ENCODE measurements at regions not wholly inside any gene's neighbourhood (a gene's known extent, or its start where the extent isn't known, plus 50 kb on each side); places are given as distances from the start of the nearest gene placed in this dataset.
"Not testable (repeated sequence)": the region's sequence is repeated elsewhere in the genome, so short reads cannot be mapped to it uniquely, and the experiment has no call there.

- no peak for DNase-seq
These were observed 50.9 kb upstream of the PTPDC1 start for GRCh38 chr9:94033383-94033782.

- no peak for DNase-seq
These were observed 52.3 kb upstream of the PTPDC1 start for GRCh38 chr9:94031946-94032345.

DNA sequence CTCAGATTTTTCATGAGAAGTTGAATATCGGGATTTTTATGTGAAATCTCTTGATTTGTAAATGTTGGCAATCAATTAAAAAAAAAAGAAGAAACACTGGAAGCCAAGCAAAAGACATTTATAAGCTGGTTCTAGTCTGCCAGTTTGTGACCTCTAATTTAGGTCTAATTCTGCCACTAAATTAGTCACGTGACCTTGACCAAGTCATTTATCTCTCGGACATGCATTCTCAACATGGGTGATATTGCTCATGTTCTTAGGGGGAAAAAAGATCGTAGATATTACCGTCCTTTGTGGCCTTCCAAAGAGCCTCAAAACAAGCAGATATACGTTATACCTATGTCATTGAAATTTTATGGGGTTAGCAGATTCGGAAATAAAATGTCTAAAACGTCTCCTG, 52.9 kb upstream of the PTPDC1 start:
- DNase-seq = no peak

DNA sequence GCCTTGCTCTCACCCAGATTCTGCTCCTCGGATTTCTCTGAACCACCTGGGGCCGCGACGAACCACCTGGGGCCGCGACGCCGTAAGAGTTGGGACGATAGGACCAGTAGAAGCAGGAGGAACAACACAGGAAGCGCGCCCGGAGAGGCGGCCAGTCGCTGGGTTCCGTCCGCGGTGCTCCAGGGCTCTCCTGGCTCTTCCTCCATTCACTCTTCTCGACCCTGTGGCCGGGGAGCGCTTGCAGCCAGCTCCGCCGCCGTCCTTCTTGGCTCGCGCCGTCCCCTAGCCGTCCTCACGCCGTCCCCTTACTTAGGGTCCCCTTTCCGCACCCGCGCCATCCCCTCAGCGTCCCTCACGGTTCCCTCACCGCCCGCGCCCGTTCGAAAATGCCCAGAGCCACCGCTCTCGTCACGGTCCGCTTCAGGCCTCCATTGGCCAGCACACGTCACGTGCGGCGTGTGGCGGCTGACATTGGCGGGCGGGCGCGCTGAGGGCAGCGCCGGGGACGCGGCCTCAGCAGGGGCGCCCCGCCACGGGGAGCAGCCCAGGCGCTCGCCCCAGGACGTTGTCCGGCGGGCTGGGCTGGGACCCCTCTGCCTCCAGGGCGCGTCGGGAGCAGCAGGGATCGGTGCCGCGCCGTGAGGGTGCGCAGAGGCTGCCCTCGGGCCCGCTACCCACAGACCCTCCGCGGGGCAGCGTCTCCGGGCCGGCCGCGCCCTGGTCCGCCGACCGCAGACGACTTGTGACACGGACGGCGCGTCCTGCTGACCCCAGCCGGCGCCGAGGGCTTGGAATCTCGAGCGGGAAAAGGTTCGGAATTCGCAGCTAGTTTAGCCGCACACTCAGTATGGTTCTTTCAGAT, 53.7 kb upstream of the PTPDC1 start:
- DNase-seq = peak; percentile 83 to 86

- DNase-seq = no peak
These were observed 54.3 kb upstream of the PTPDC1 start for GRCh38 chr9:94029932-94030317.

- DNase-seq = no peak
These were observed 57.4 kb upstream of the PTPDC1 start for GRCh38 chr9:94026816-94027215.

DNA sequence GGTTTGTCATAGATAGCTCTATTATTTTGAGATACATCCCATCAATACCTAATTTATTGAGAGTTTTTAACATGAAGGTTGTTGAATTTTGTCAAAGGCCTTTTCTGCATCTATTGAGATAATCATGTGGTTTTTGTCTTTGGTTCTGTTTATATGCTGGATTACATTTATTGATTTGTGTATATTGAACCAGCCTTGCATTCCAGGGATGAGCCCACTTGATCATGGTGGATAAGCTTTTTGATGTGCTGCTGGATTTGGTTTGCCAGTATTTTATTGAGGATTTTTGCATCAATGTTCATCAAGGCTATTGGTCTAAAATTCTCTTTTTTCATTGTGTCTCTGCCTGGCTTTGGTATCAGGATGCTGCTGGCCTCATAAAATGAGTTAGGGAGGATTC, 61.8 kb upstream of the PTPDC1 start:
- DNase-seq = not testable (repeated sequence)

DNA sequence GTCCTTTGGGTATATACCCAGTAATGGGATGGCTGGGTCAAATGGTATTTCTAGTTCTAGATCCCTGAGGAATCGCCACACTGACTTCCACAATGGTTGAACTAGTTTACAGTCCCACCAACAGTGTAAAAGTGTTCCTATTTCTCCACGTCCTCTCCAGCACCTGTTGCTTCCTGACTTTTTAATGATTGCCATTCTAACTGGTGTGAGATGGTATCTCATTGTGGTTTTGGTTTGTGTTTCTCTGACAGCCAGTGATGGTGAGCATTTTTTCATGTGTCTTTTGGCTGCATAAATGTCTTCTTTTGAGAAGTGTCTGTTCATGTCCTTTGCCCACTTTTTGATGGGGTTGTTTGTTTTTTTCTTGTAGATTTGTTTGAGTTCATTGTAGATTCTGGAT, 63.4 kb upstream of the PTPDC1 start:
- not testable (repeated sequence) for DNase-seq

DNA sequence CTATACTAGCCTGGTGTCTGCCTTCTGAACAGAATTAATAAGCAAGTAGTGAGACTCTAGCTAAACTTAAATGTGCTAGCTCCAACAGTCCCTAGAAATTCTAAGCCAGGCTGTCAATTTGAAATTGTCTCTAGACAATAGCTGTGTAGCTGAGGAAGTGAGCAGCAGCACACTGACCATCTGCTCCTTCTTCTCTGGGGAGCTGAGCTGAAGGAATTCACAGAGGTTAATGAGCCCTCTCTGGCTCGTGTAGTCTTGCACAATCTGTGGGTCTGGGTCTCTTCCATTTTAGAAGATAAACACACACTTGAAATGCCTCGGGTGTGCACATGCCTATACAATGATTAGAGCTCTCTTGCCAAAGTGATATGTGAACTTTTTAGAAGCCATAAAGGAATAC, 63.5 kb upstream of the BARX1 start:
- DNase-seq = no peak

DNA sequence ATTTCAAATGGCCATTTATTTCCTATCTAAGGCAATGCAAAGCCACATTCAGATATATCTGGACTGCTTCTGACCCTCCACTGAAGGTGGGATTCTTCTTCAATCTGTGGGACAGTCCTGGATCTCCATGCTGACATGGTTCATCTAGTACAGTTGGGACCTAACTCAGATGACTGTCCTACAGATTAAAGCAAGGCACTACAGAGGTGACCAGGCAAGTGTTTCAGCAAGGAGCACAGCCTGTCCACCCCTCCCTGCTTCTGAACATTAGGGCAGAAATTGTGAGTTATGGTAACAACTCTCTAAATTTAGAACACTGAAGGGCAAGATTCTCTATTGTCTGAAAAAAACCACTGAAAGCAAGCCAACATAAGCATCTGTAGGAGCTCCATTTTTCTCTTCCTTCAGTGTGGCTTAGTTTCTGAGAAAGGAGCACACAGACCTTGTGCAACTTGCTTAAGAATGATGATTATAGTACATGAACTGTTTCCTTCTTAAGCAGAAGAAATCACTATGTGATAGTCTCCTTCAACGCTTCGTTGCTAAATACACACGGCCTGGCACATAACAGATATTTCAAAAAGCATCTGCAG, 62.9 kb upstream of the BARX1 start:
- no peak for DNase-seq

GRCh38 chr9:94016744-94017143, 61.6 kb upstream of the BARX1 start:
- DNase-seq = no peak

GRCh38 chr9:94014920-94015319, 59.8 kb upstream of the BARX1 start:
- DNase-seq = no peak

- no peak for DNase-seq
These were observed 59.0 kb upstream of the BARX1 start for GRCh38 chr9:94014066-94014654.

DNA sequence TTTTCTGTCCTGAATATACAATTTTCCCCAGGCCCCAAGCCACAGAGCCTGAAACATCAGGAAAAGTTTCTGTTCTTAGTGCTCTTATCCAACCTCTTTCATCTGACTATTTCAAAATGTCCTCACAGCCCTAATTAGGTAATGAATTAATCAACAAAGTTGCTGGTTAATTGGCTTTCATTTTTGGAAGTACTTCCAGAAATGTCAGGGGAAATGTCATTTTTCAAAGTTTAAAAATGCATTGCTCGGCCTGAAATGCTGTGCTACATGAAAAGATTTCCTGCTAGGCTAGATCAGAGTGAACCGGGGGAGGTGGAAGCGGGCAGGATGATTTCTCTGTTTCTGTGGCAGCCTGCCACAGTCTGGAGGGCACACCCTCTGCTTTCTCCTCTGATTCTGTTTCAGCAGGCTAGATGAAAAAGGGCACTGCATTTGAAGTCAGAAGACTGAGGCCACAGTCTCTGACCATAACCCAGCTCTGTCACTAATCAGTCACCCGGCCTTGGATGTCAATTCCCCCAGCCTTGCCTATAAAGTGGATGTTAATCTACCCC, 55.9 kb upstream of the BARX1 start:
- no peak for DNase-seq

GRCh38 chr9:94005272-94005901, 50.2 kb upstream of the BARX1 start:
- no peak for DNase-seq
